Thyroid gland (tissue), 4 donors: ENCODE measurements at regions not wholly inside any gene's neighbourhood (a gene's known extent, or its start where the extent isn't known, plus 50 kb on each side); places are given as distances from the start of the nearest gene placed in this dataset.

Source experiments
- DNase-seq, 2 donors: peaks; one replicate each; pipeline ENCODE4 v3.0.0-alpha.2; 2019
- H3K27ac ChIP-seq, 3 donors: fragments of 200-600 bp; sonication (generic); 1 replicate in 2 of 3; 2 replicates in 1 of 3; pipeline ENCODE4 v1.5.1; 2016 to 2019; ENCODE audit warnings: mild to moderate bottlenecking in 1 of 3, moderate library complexity in 1 of 3
- H3K27me3 ChIP-seq: fragments of 200-600 bp; sonication (generic); one replicate; pipeline ENCODE4 v1.5.1; 2019
- H3K36me3 ChIP-seq, 2 donors: fragments of 200-600 bp; sonication (generic); one replicate each; pipeline ENCODE4 v1.5.1; 2016 to 2019
- H3K4me1 ChIP-seq, 2 donors: fragments of 200-600 bp; sonication (generic); one replicate each; pipeline ENCODE4 v1.5.1; 2017 to 2019
- H3K4me3 ChIP-seq, 3 donors: fragments of 200-600 bp; sonication (generic); replicated peaks in 1 of 3; 1 replicate in 2 of 3; 2 replicates in 1 of 3; pipeline ENCODE4 v1.5.1; 2016; ENCODE audit warnings: mild to moderate bottlenecking in 1 of 3
- H3K9me3 ChIP-seq: fragments of 200-600 bp; sonication (generic); one replicate; pipeline ENCODE4 v1.5.1; 2017
- POLR2A ChIP-seq, 2 donors: fragments of 450-650 bp; IDR thresholded peaks; one replicate each; pipeline ENCODE4 v1.6.1; 2017; ENCODE audit warnings: antibody characterized with exemption in 2 of 2, mild to moderate bottlenecking in 2 of 2, moderate library complexity in 1 of 2
- WGBS, 2 donors: methylation state at CpG; one replicate each; pipeline ENCODE4 v1.1.5; 2017; 5-methylcytosine and 5-hydroxymethylcytosine counted together
- intact Hi-C: fragments of 100-400 bp; cut with DNase I; formaldehyde crosslinking; loops from one replicate; pipeline ENCODE4 v1.15.1; 2023
- TF ChIP-seq, protein P1 (sequence below), 6 experiments: fragments of 200-600 bp in 3 of 6; fragments of 450-650 bp in 3 of 6; sonication (generic) in 3 of 6; IDR thresholded peaks; one replicate each; pipeline ENCODE4 v1.5.1; 2016 to 2019; ENCODE audit warnings: antibody characterized with exemption in 6 of 6, mild to moderate bottlenecking in 2 of 6, inconsistent platforms in 1 of 6, moderate library complexity in 1 of 6

DNA sequence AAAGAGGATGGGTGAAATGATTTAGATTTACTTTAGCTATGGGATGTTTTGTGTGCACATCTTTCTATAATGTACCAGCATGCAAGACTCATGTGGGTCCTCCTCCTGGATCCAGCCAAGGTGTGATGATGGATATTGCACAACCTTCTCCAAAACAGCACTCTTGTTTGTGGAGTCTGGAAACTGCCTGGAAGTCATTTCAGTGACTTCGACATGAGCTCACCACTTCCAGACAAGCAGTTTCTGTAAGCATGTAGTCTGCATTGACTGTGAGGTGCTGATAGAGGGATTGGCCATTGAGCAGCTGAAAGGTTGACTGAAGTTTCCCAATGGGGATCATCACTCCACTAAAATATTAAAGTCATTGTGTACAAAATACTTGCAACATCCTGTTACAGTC lies 154.0 kb downstream of the TRIB2 start:
- TF ChIP-seq POLR2A (IDR thresholded peaks at IDR 0.05) = no peak
- TF ChIP-seq, protein P1, sequence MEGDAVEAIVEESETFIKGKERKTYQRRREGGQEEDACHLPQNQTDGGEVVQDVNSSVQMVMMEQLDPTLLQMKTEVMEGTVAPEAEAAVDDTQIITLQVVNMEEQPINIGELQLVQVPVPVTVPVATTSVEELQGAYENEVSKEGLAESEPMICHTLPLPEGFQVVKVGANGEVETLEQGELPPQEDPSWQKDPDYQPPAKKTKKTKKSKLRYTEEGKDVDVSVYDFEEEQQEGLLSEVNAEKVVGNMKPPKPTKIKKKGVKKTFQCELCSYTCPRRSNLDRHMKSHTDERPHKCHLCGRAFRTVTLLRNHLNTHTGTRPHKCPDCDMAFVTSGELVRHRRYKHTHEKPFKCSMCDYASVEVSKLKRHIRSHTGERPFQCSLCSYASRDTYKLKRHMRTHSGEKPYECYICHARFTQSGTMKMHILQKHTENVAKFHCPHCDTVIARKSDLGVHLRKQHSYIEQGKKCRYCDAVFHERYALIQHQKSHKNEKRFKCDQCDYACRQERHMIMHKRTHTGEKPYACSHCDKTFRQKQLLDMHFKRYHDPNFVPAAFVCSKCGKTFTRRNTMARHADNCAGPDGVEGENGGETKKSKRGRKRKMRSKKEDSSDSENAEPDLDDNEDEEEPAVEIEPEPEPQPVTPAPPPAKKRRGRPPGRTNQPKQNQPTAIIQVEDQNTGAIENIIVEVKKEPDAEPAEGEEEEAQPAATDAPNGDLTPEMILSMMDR (IDR thresholded peaks at IDR 0.05) = no peak
- H3K27ac ChIP-seq = no peak overlapping the region
- DNase-seq = no peak
- 63 to 96% methylated on average over 1 of the region's 1 CpG for WGBS, 2 donors
- H3K4me1 ChIP-seq = no peaks in the 10 kb centered on the region
- no peaks in the 10 kb centered on the region for H3K9me3 ChIP-seq
- intact Hi-C loops = no loop called here
- no peaks in the 10 kb centered on the region for H3K36me3 ChIP-seq
- H3K4me3 ChIP-seq = no peak overlapping the region
- H3K27me3 ChIP-seq = no peaks in the 10 kb centered on the region

DNA sequence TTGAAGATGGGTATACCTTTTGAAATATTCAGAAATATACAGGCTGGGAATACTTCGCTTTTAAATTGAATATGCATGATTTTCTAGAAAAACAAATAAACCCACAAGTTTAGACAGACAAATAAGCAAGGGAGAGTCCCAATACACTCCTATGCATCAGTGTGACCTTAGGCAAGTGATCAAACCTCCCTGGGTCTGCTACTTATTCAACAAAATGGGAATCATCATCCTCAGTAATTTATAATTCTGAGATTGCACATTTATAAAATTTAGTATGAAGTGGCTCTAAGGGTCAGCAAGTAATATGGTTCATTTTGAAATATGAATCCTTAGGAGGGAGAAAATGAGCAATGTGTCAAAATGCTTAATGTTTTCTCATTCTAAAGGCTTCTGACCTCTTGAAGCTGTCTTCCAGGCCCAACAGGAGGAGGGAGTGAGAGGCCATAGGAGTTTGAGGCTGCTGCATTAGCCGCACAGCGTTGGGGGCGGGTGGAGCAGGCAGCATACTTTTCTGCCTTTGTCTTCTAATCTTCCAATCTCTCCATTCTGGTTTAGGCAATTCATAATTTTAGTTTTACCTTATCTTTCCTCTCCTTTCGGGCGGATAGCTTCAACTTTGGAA lies 155.1 kb downstream of the TRIB2 start:
- no peaks in the 10 kb centered on the region for H3K36me3 ChIP-seq
- H3K4me1 ChIP-seq = no peaks in the 10 kb centered on the region
- DNase-seq = no peak
- no peak overlapping the region for H3K27ac ChIP-seq
- no peaks in the 10 kb centered on the region for H3K9me3 ChIP-seq
- 89 to 92% methylated on average over 6 of the region's 6 CpGs for WGBS, 2 donors
- no peaks in the 10 kb centered on the region for H3K27me3 ChIP-seq
- intact Hi-C loops = no loop called here
- H3K4me3 ChIP-seq = no peak overlapping the region
- no peak for TF ChIP-seq POLR2A (IDR thresholded peaks at IDR 0.05)
- TF ChIP-seq, protein P1 (IDR thresholded peaks at IDR 0.05) = no peak

DNA sequence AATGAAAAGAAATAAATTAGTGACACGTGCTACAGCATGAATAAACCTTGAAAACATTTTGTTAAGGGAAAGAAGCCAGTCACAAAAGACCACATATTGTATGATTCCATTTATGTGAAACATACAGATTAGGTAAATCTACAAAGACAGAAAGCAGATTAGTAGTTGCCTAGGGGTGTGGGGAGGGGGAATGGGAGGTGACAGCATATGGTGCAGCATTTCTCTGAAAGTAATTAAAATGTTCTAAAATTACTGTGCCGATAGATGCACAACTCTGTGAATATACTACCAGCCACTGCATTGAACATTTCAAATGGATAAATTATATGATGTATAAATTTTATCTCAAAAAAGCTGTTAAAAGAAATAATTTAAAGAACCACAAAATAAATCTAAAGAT lies 161.0 kb downstream of the TRIB2 start:
- H3K27ac ChIP-seq = no peak overlapping the region
- WGBS, 2 donors = 88 to 92% methylated on average over 2 of the region's 2 CpGs
- H3K4me1 ChIP-seq = no peaks in the 10 kb centered on the region
- no peaks in the 10 kb centered on the region for H3K36me3 ChIP-seq
- no peak for DNase-seq
- intact Hi-C loops = no loop called here
- H3K9me3 ChIP-seq = no peaks in the 10 kb centered on the region
- no peaks in the 10 kb centered on the region for H3K27me3 ChIP-seq
- no peak overlapping the region for H3K4me3 ChIP-seq
- no peak for TF ChIP-seq POLR2A (IDR thresholded peaks at IDR 0.05)
- TF ChIP-seq, protein P1 (IDR thresholded peaks at IDR 0.05) = no peak

DNA sequence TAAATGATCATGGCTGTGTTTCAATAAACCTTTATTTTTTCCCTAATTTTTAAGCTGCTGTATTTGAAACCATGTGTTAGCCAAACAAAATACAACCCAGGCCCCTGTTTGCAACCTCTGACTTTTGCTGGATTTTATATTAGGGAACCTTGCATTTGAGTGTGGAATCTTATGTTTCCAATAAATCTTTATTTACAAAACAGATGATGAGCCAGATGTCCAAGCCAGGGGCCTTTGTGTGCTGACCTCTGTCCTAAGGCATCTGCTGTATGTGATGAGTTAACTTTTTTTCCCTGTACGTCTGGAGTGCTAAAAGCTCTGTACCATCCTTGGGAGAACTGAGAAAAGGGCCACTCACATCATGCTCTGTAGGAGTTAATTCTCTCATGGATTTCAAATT lies 162.9 kb downstream of the TRIB2 start:
- Histone ChIP-seq H3K4me3 (no peak overlapping the region), H3K4me1 (peaks cover 0 to 6% of the 10 kb centered on the region in 2 donors), H3K36me3 (no peaks in the 10 kb centered on the region), H3K27me3 (no peaks in the 10 kb centered on the region), H3K27ac (no peak overlapping the region), H3K9me3 (no peaks in the 10 kb centered on the region)
- 60 to 85% methylated on average over 1 of the region's 1 CpG for WGBS, 2 donors
- TF ChIP-seq POLR2A (IDR thresholded peaks at IDR 0.05) = no peak
- TF ChIP-seq, protein P1 (IDR thresholded peaks at IDR 0.05) = no peak
- intact Hi-C loops = no loop called here
- no peak for DNase-seq

DNA sequence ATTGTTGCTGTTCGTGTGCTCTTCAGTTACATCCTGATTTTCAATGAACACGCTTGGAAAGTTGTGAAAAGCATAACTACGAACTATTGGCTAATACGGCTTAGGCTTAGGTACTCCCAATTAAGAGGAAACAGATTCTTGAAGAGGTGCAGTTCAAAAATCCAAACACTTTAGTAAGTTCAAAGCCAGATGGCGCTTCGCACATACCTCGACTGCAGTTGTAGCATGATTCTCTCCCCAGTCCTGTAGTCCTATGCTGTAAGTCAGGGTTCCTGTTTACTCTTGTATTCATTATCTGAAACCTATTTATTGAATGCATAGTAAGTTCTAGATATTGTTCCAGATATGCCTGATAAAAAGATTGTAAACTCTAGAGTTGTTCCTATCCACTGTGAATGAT lies 165.2 kb downstream of the TRIB2 start:
- H3K36me3 ChIP-seq = no peaks in the 10 kb centered on the region
- 90 to 92% methylated on average over 7 of the region's 7 CpGs for whole genome bisulfite sequencing, 2 donors

More for the DNA sequence above, 165.2 kb downstream of the TRIB2 start:
- Histone ChIP-seq H3K9me3 (no peaks in the 10 kb centered on the region), H3K4me3 (no peak overlapping the region), H3K27me3 (no peaks in the 10 kb centered on the region), H3K27ac (no peak overlapping the region), H3K4me1 (peaks cover 0 to 6% of the 10 kb centered on the region in 2 donors)
- DNase-seq = no peak
- TF ChIP-seq, protein P1 (IDR thresholded peaks at IDR 0.05) = no peak
- no peak for TF ChIP-seq POLR2A (IDR thresholded peaks at IDR 0.05)
- intact Hi-C loops = no loop called here
